Suprapubic skin (tissue), 4 donors: ENCODE measurements at regions not wholly inside any gene's neighbourhood (a gene's known extent, or its start where the extent isn't known, plus 50 kb on each side); places are given as distances from the start of the nearest gene placed in this dataset.

Experiments
- DNase-seq, 2 donors: peaks; one replicate each; pipeline ENCODE4 v3.0.0-alpha.2; 2019; ENCODE audit warnings: low spot score in 2 of 2
- H3K27ac ChIP-seq: fragments of 200-600 bp; sonication (generic); one replicate; pipeline ENCODE4 v1.5.1; 2019
- H3K27me3 ChIP-seq: fragments of 200-600 bp; sonication (generic); one replicate; pipeline ENCODE4 v1.5.1; 2019
- H3K36me3 ChIP-seq: fragments of 200-600 bp; sonication (generic); one replicate; pipeline ENCODE4 v1.5.1; 2019
- H3K4me1 ChIP-seq: fragments of 200-600 bp; sonication (generic); one replicate; pipeline ENCODE4 v1.5.1; 2019
- H3K4me3 ChIP-seq: fragments of 200-600 bp; sonication (generic); one replicate; pipeline ENCODE4 v1.5.1; 2019; ENCODE audit warnings: mild to moderate bottlenecking
- H3K9me3 ChIP-seq: fragments of 200-600 bp; sonication (generic); one replicate; pipeline ENCODE4 v1.5.1; 2019
- CTCF ChIP-seq, 2 donors: fragments of 200-600 bp in 1 of 2; fragments of 450-650 bp in 1 of 2; sonication (generic) in 1 of 2; IDR thresholded peaks; one replicate each; pipeline ENCODE4 v1.5.1; 2016 to 2019; ENCODE audit warnings: antibody characterized with exemption in 2 of 2, mild to moderate bottlenecking in 1 of 2, moderate library complexity in 1 of 2
- EP300 ChIP-seq: sonication (generic); formaldehyde crosslinking; IDR thresholded peaks from one replicate; pipeline ENCODE4 v1.6.1; 2017; ENCODE audit warnings: antibody characterized with exemption
- POLR2A ChIP-seq, 2 donors: fragments of 450-650 bp; IDR thresholded peaks; one replicate each; pipeline ENCODE4 v1.6.1; 2017; ENCODE audit warnings: antibody characterized with exemption in 2 of 2, mild to moderate bottlenecking in 2 of 2, moderate library complexity in 2 of 2
- POLR2AphosphoS5 ChIP-seq, 3 donors: sonication (generic); formaldehyde crosslinking; IDR thresholded peaks; one replicate each; pipeline ENCODE4 v1.6.1; 2017; ENCODE audit warnings: antibody characterized with exemption in 3 of 3
- WGBS: methylation state at CpG from one replicate; pipeline ENCODE4 v1.1.5; 2018; 5-methylcytosine and 5-hydroxymethylcytosine counted together

- TF ChIP-seq CTCF (IDR thresholded peaks at IDR 0.05) (no peak), POLR2A (IDR thresholded peaks at IDR 0.05) (no peak), POLR2AphosphoS5 (IDR thresholded peaks at IDR 0.05) (no peak), EP300 (no peak)
- no peaks in the 10 kb centered on the region for H3K36me3 ChIP-seq
- H3K27ac ChIP-seq = no peak overlapping the region
- no peaks in the 10 kb centered on the region for H3K4me1 ChIP-seq
- DNase-seq = no peak
- no peaks in the 10 kb centered on the region for H3K9me3 ChIP-seq
- H3K4me3 ChIP-seq = no peak overlapping the region
- 76% methylated on average over 3 of the region's 3 CpGs for WGBS
- H3K27me3 ChIP-seq = no peaks in the 10 kb centered on the region
Measured at GRCh38 chr19:28505134-28505533, 707.8 kb downstream of the UQCRFS1 start.

GRCh38 chr19:28504727-28505126 is 708.2 kb downstream of the UQCRFS1 start:
- TF ChIP-seq POLR2A (IDR thresholded peaks at IDR 0.05) (no peak), EP300 (no peak), CTCF (IDR thresholded peaks at IDR 0.05) (no peak), POLR2AphosphoS5 (IDR thresholded peaks at IDR 0.05) (no peak)
- H3K27ac ChIP-seq = no peak overlapping the region
- no peaks in the 10 kb centered on the region for H3K9me3 ChIP-seq
- no peaks in the 10 kb centered on the region for H3K4me1 ChIP-seq
- no peaks in the 10 kb centered on the region for H3K27me3 ChIP-seq
- H3K4me3 ChIP-seq = no peak overlapping the region
- H3K36me3 ChIP-seq = no peaks in the 10 kb centered on the region
- WGBS = 89% methylated on average over 3 of the region's 3 CpGs
- DNase-seq = no peak

GRCh38 chr19:28504139-28504538 is 708.8 kb downstream of the UQCRFS1 start:
- Histone ChIP-seq H3K36me3 (no peaks in the 10 kb centered on the region), H3K27ac (no peak overlapping the region), H3K4me3 (no peak overlapping the region), H3K9me3 (no peaks in the 10 kb centered on the region), H3K27me3 (no peaks in the 10 kb centered on the region), H3K4me1 (no peaks in the 10 kb centered on the region)
- DNase-seq = no peak
- TF ChIP-seq POLR2AphosphoS5 (IDR thresholded peaks at IDR 0.05) (no peak), CTCF (IDR thresholded peaks at IDR 0.05) (no peak), EP300 (no peak), POLR2A (IDR thresholded peaks at IDR 0.05) (no peak)
- WGBS = 77% methylated on average over 3 of the region's 3 CpGs

- no peaks in the 10 kb centered on the region for H3K9me3 ChIP-seq
- H3K27ac ChIP-seq = no peak overlapping the region
- 65% methylated on average over 15 of the region's 15 CpGs for WGBS
- no peaks in the 10 kb centered on the region for H3K27me3 ChIP-seq
- no peaks in the 10 kb centered on the region for H3K4me1 ChIP-seq
- DNase-seq = no peak
- TF ChIP-seq POLR2A (IDR thresholded peaks at IDR 0.05) (no peak), EP300 (no peak), POLR2AphosphoS5 (IDR thresholded peaks at IDR 0.05) (no peak), CTCF (IDR thresholded peaks at IDR 0.05) (no peak)
- no peaks in the 10 kb centered on the region for H3K36me3 ChIP-seq
- H3K4me3 ChIP-seq = no peak overlapping the region
Measured at GRCh38 chr19:28502879-28503734, 709.8 kb downstream of the UQCRFS1 start.

- Histone ChIP-seq H3K36me3 (no peaks in the 10 kb centered on the region), H3K27ac (no peak overlapping the region), H3K4me1 (no peaks in the 10 kb centered on the region), H3K9me3 (no peaks in the 10 kb centered on the region), H3K27me3 (no peaks in the 10 kb centered on the region), H3K4me3 (no peak overlapping the region)
- DNase-seq = no peak
- 81% methylated on average over 3 of the region's 3 CpGs for WGBS
- TF ChIP-seq CTCF (IDR thresholded peaks at IDR 0.05) = no peak
- TF ChIP-seq EP300 = no peak
- no peak for TF ChIP-seq POLR2A (IDR thresholded peaks at IDR 0.05)
- TF ChIP-seq POLR2AphosphoS5 (IDR thresholded peaks at IDR 0.05) = no peak
Measured at GRCh38 chr19:28501976-28502375, 711.0 kb downstream of the UQCRFS1 start.
